ENCODE measurements at regions not wholly inside any gene's neighbourhood (a gene's known extent, or its start where the extent isn't known, plus 50 kb on each side); places are given as distances from the start of the nearest gene placed in this dataset.

GRCh38 chr11:81004576-81004975 is 1563.7 kb upstream of the TENM4 start:
- TF ChIP-seq POLR2A (IDR thresholded peaks at IDR 0.05; ENCODE audit: low read depth, low read length) (no peak), POLR2AphosphoS5 (IDR thresholded peaks at IDR 0.05; ENCODE audit: low read depth, low read length) (no peak), TAF1 (IDR thresholded peaks at IDR 0.05; ENCODE audit: borderline replicate concordance, low read depth, low read length) (no peak)

All from GM12892 (cell line).